ENCODE measurements at regions not wholly inside any gene's neighbourhood (a gene's known extent, or its start where the extent isn't known, plus 50 kb on each side); places are given as distances from the start of the nearest gene placed in this dataset.

GRCh38 chr15:91620229-91620628 is 233.3 kb upstream of the SLCO3A1 start:
- no peaks in the 10 kb centered on the region for H3K4me1 ChIP-seq
- H3K4me3 ChIP-seq = no peak overlapping the region
- no peak for DNase-seq (ENCODE audit: extremely low spot score in 2 of 2)
- intact Hi-C loops (cut with DNase I) = no loop called here
- H3K27ac ChIP-seq = no peak overlapping the region
- no peaks in the 10 kb centered on the region for H3K36me3 ChIP-seq
- no peaks in the 10 kb centered on the region for H3K9me3 ChIP-seq
- H3K27me3 ChIP-seq = no peaks in the 10 kb centered on the region
- TF ChIP-seq POLR2A (IDR thresholded peaks at IDR 0.05) (no peak), POLR2AphosphoS5 (IDR thresholded peaks at IDR 0.05; ENCODE audit: insufficient read depth in 1 of 2, low read depth in 1 of 2) (no peak), CTCF (IDR thresholded peaks at IDR 0.05) (no peak)

GRCh38 chr15:91622235-91622634 is 231.3 kb upstream of the SLCO3A1 start:
- Histone ChIP-seq H3K36me3 (no peaks in the 10 kb centered on the region), H3K27ac (no peak overlapping the region), H3K4me3 (no peak overlapping the region), H3K9me3 (no peaks in the 10 kb centered on the region), H3K4me1 (no peaks in the 10 kb centered on the region), H3K27me3 (no peaks in the 10 kb centered on the region)
- TF ChIP-seq POLR2A (IDR thresholded peaks at IDR 0.05) (no peak), CTCF (IDR thresholded peaks at IDR 0.05) (no peak), POLR2AphosphoS5 (IDR thresholded peaks at IDR 0.05; ENCODE audit: insufficient read depth in 1 of 2, low read depth in 1 of 2) (no peak)
- no peak for DNase-seq (ENCODE audit: extremely low spot score in 2 of 2)
- intact Hi-C loops (cut with DNase I) = no loop called here

- H3K9me3 ChIP-seq = no peaks in the 10 kb centered on the region
- TF ChIP-seq CTCF (IDR thresholded peaks at IDR 0.05) = no peak
- TF ChIP-seq POLR2A (IDR thresholded peaks at IDR 0.05) = no peak
- TF ChIP-seq POLR2AphosphoS5 (IDR thresholded peaks at IDR 0.05; ENCODE audit: insufficient read depth in 1 of 2, low read depth in 1 of 2) = no peak
- H3K36me3 ChIP-seq = no peaks in the 10 kb centered on the region
- H3K4me1 ChIP-seq = no peaks in the 10 kb centered on the region
- intact Hi-C loops (cut with DNase I) = no loop called here
- H3K27me3 ChIP-seq = no peaks in the 10 kb centered on the region
- no peak overlapping the region for H3K27ac ChIP-seq
- no peak overlapping the region for H3K4me3 ChIP-seq
- DNase-seq (ENCODE audit: extremely low spot score in 2 of 2) = no peak
Observed at GRCh38 chr15:91622711-91623342, 230.7 kb upstream of the SLCO3A1 start.

- Histone ChIP-seq H3K27me3 (no peaks in the 10 kb centered on the region), H3K4me1 (no peaks in the 10 kb centered on the region), H3K27ac (no peak overlapping the region), H3K9me3 (no peaks in the 10 kb centered on the region), H3K36me3 (no peaks in the 10 kb centered on the region), H3K4me3 (no peak overlapping the region)
- TF ChIP-seq CTCF (IDR thresholded peaks at IDR 0.05) = no peak
- TF ChIP-seq POLR2A (IDR thresholded peaks at IDR 0.05) = no peak
- TF ChIP-seq POLR2AphosphoS5 (IDR thresholded peaks at IDR 0.05; ENCODE audit: insufficient read depth in 1 of 2, low read depth in 1 of 2) = no peak
- no peak for DNase-seq (ENCODE audit: extremely low spot score in 2 of 2)
- intact Hi-C loops (cut with DNase I) = no loop called here
Observed at GRCh38 chr15:91624353-91624968, 229.0 kb upstream of the SLCO3A1 start.

- DNase-seq (ENCODE audit: extremely low spot score in 2 of 2) = no peak
- Histone ChIP-seq H3K36me3 (no peaks in the 10 kb centered on the region), H3K27ac (no peak overlapping the region), H3K4me1 (no peaks in the 10 kb centered on the region), H3K27me3 (no peaks in the 10 kb centered on the region), H3K9me3 (no peaks in the 10 kb centered on the region), H3K4me3 (no peak overlapping the region)
- no peak for TF ChIP-seq POLR2A (IDR thresholded peaks at IDR 0.05)
- no peak for TF ChIP-seq CTCF (IDR thresholded peaks at IDR 0.05)
- no peak for TF ChIP-seq POLR2AphosphoS5 (IDR thresholded peaks at IDR 0.05; ENCODE audit: insufficient read depth in 1 of 2, low read depth in 1 of 2)
- intact Hi-C loops (cut with DNase I) = no loop called here
Observed at GRCh38 chr15:91625506-91625905, 228.0 kb upstream of the SLCO3A1 start.
